Adrenal gland (tissue), 5 donors: ENCODE measurements at regions not wholly inside any gene's neighbourhood (a gene's known extent, or its start where the extent isn't known, plus 50 kb on each side); places are given as distances from the start of the nearest gene placed in this dataset.

Source experiments
- POLR2A ChIP-seq, 2 donors: fragments of 450-650 bp; IDR thresholded peaks; one replicate each; pipeline ENCODE4 v1.6.1; 2017; ENCODE audit warnings: antibody characterized with exemption in 2 of 2, mild to moderate bottlenecking in 2 of 2, moderate library complexity in 1 of 2
- TF ChIP-seq, protein P1 (sequence below), 6 experiments: fragments of 450-650 bp in 4 of 6; fragments of 200-600 bp in 2 of 6; sonication (generic) in 1 of 6; IDR thresholded peaks; 1 replicate in 5 of 6; 2 replicates in 1 of 6; pipeline versions ENCODE4 v1.5.1 to v1.8.0; 2016 to 2021; ENCODE audit warnings: antibody characterized with exemption in 6 of 6, mild to moderate bottlenecking in 2 of 6, moderate library complexity in 1 of 6
- donor health status: DM: no; HTN: no; CAD: no.

GRCh38 chrX:40998123-40998522 is 87.1 kb upstream of the USP9X start:
- TF ChIP-seq, protein P1, sequence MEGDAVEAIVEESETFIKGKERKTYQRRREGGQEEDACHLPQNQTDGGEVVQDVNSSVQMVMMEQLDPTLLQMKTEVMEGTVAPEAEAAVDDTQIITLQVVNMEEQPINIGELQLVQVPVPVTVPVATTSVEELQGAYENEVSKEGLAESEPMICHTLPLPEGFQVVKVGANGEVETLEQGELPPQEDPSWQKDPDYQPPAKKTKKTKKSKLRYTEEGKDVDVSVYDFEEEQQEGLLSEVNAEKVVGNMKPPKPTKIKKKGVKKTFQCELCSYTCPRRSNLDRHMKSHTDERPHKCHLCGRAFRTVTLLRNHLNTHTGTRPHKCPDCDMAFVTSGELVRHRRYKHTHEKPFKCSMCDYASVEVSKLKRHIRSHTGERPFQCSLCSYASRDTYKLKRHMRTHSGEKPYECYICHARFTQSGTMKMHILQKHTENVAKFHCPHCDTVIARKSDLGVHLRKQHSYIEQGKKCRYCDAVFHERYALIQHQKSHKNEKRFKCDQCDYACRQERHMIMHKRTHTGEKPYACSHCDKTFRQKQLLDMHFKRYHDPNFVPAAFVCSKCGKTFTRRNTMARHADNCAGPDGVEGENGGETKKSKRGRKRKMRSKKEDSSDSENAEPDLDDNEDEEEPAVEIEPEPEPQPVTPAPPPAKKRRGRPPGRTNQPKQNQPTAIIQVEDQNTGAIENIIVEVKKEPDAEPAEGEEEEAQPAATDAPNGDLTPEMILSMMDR (IDR thresholded peaks at IDR 0.05): no peak
- TF ChIP-seq POLR2A (IDR thresholded peaks at IDR 0.05): no peak
